UCSD-AML1 (cell line): ENCODE measurements at regions not wholly inside any gene's neighbourhood (a gene's known extent, or its start where the extent isn't known, plus 50 kb on each side); places are given as distances from the start of the nearest gene placed in this dataset.

Experiments
- DNase-seq: peaks from one replicate; lab custom pipeline; 2025; ENCODE audit not compliant: unreplicated experiment; lab: John Stamatoyannopoulos, UW

- DNase-seq = no peak
Measured at GRCh38 chr11:122181372-122181771, 65.4 kb upstream of the BLID start.

- no peak for DNase-seq
Measured at GRCh38 chr11:122179961-122180834, 64.2 kb upstream of the BLID start.

GRCh38 chr11:122178795-122179194, 62.8 kb upstream of the BLID start:
- DNase-seq = no peak

- DNase-seq = no peak
Measured at GRCh38 chr11:122177238-122177637, 61.2 kb upstream of the BLID start.

- DNase-seq = no peak
Measured at GRCh38 chr11:122176651-122177050, 60.6 kb upstream of the BLID start.

- DNase-seq = no peak
Measured at GRCh38 chr11:122175306-122175705, 59.3 kb upstream of the BLID start.

- no peak for DNase-seq
Measured at GRCh38 chr11:122173587-122173986, 57.6 kb upstream of the BLID start.

GRCh38 chr11:122173074-122173450, 57.0 kb upstream of the BLID start:
- no peak for DNase-seq

GRCh38 chr11:122172352-122173073, 56.5 kb upstream of the BLID start:
- DNase-seq = no peak

GRCh38 chr11:122170815-122171475, 54.9 kb upstream of the BLID start:
- no peak for DNase-seq

- DNase-seq = no peak
Measured at GRCh38 chr11:122168218-122168617, 52.2 kb upstream of the BLID start.

- no peak for DNase-seq
Measured at GRCh38 chr11:122167100-122167499, 51.1 kb upstream of the BLID start.

GRCh38 chr11:122165607-122166371, 49.8 kb upstream of the BLID start:
- DNase-seq = no peak
